ENCODE measurements at regions not wholly inside any gene's neighbourhood (a gene's known extent, or its start where the extent isn't known, plus 50 kb on each side); places are given as distances from the start of the nearest gene placed in this dataset.
"Not testable (repeated sequence)": the region's sequence is repeated elsewhere in the genome, so short reads cannot be mapped to it uniquely, and the experiment has no call there.

- DNase-seq (ENCODE audit: low spot score): no peak
Observed at GRCh38 chr11:129503646-129504045, 128.0 kb downstream of the BARX2 start.

GRCh38 chr11:129505266-129505665 lies 129.6 kb downstream of the BARX2 start:
- DNase-seq (ENCODE audit: low spot score): no peak

DNA sequence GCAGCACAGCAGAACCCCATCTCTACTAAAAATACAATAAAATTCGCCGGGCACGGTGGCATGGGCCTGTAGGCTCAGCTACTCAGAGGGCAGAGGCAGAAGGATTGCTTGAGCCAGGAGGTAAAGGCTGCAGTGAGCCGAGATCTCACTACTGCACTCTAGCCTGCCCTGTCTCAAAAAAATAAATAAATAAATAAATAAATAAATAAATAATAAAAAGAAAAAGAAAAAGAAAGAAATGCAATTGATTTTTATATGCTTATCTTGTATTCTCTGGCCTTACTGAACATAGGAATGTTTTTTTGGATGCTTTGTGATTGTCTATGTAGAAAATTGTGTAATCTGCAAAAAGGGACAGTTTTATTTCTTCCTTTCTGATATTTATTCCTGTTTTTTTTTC lies 132.5 kb downstream of the BARX2 start:
- no peak for DNase-seq (ENCODE audit: low spot score)

DNA sequence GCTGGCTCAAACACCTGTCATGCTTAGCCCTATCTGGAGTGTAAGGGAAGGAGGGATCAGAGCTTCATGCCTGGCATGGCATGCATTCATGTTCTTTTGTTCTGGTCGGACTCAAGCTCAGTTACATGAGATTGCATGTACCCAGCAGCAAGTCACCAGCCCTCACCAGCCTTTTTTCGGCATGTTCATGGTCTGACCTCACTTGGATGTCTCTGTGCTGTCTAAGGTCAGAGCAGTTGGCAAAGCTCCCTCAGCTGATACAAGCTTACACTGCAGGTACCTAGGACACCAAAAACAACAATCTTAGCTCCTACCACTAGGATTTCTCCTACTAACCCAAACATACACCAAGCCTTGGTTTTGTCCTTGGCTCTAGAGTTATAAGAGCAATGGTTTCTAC lies 152.6 kb downstream of the BARX2 start:
- no peak for DNase-seq (ENCODE audit: low spot score)

DNA sequence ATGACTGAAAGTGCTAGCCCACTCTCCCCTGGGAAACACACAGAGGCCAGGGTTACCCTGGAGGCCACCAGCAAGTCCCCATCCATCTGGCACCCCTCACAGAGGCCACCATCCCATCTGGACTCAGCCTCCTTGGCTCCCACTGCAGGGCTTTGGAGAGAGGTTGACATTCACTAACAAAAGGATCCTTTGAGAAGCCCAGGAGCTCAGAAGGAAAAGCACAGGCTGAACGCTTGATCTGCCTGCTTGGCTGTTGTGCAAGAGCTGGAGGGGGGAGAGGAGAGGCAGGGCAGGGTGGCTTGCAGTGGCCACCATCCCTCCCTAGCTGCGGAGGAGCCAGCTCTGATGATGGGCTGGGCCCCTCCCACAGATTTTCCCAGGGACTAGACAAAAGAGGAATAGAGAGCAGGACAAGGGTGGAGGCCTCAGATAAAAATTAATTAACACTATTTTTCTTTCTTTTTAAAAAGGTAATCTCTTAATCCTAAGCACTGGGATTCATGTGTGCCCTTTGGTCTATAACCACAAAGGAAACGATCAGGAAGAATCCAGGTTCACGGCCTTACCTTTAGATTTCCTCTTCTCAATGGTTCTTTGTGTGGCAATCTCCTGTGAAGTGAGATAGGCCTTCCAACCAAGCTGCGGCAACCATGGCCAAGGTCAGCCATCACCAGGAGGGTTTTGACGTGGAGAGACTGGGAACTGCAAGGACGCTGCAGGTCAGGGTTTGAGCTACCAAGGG lies 154.7 kb downstream of the BARX2 start:
- DNase-seq (ENCODE audit: low spot score): no peak

DNA sequence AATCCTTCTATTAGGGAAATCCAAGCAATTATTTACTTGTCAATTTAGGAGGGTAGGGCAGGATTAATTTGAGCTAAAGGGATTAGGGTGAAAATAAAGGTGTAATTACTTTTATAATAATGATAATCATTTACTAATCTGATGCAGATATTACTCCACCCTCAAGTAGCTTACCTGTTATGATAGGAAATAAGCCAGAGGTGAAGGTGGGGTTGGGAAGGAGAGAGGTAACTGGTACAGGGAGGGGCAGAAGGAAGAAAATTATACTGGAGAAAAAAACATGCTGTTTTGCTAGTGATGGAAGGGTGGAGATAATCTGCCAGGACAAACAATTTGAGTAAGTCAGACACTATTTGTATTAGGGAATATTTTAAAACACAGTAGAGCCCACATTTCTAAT lies 157.7 kb downstream of the BARX2 start:
- DNase-seq (ENCODE audit: low spot score): no peak

DNA sequence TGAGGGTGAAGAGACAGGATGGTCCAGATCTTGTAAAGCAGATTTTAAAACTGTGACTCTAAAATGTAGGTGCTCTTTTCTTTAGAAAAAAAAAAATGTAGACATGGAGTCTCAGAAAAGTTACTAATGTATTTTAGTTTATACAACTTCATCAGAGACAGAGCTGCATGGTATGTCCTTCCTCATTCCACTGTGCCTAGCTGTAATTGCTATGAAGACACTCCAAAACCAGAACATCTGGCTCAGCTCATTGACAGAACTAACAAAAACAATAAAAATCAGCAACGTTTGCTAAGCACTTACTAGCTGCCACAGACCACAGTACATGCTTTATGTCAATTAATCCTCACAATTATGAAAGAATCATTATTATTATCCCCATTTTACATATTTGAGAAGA lies 160.7 kb downstream of the BARX2 start:
- DNase-seq (ENCODE audit: low spot score): no peak

DNA sequence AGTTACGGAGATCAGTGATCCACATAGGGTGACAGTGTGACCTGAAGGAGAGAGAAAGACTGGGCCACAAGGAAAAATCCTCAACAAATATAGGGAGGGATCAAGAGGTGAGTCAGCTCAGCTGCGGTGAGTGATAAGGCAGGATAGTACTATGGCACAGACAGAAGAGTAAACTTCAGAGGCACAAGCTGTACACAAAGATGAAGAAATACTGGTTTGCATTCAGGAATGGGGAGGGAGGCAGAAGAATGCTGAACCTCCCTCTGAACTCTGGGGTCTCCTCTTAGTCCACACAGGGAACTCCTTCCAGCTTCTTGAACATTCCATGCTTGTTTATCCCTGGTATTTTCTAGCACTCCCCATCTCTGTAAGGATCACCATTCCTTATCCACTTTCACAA lies 162.7 kb downstream of the BARX2 start:
- DNase-seq (ENCODE audit: low spot score): no peak

GRCh38 chr11:129543515-129544290 lies 168.1 kb downstream of the BARX2 start:
- no peak for DNase-seq (ENCODE audit: low spot score)

GRCh38 chr11:129544691-129545090 lies 169.0 kb downstream of the BARX2 start:
- no peak for DNase-seq (ENCODE audit: low spot score)

- no peak for DNase-seq (ENCODE audit: low spot score)
Observed at GRCh38 chr11:129546266-129546665, 170.6 kb downstream of the BARX2 start.

DNA sequence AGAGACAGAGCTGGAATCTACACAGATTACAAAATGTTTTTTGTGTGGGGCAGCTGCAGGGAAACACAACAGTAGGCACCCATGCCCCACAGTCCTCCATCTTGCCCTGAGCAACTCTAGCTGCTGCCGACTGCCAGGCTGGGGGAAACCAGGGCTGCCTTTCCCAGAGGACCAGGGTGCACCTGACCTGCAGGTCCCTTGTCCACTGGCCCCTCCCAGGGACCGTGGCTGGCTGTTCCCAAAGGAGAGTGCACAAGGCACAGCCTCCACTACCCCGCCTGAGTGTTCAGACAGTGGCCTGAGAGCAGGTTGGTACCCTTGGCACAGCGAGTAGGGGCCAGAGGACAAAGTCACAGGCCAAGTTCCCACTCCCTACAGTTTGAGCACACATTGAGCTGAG lies 181.8 kb downstream of the BARX2 start:
- DNase-seq (ENCODE audit: low spot score): no peak

GRCh38 chr11:129569007-129569406 lies 193.4 kb downstream of the BARX2 start:
- no peak for DNase-seq (ENCODE audit: low spot score)

- not testable (repeated sequence) for DNase-seq (ENCODE audit: low spot score)
Observed at GRCh38 chr11:129572667-129573066, 197.0 kb downstream of the BARX2 start.

DNA sequence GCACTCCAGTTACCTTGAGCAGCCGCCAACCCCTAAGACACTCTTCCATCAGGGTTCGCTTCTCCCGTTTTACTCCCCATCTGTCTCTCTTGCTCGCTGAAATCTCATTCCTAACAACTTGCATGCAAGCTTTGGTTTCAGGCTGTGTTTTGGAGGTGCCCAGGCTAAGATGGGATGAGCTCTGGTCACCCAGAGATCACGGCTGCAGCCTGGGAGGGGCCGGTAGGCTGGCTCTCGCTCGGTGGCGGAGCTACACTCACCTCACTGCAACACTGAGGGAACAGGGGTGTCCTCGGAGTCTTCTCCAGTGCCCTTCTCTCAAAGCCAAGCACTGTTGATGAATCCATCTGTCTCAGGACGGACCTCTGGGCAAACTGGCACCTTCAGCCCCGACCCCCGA lies 197.5 kb downstream of the BARX2 start:
- no peak for DNase-seq (ENCODE audit: low spot score)

- DNase-seq (ENCODE audit: low spot score): no peak
Observed at GRCh38 chr11:129574431-129574830, 198.8 kb downstream of the BARX2 start.

- no peak for DNase-seq (ENCODE audit: low spot score)
Observed at GRCh38 chr11:129576652-129577051, 201.0 kb downstream of the BARX2 start.

DNA sequence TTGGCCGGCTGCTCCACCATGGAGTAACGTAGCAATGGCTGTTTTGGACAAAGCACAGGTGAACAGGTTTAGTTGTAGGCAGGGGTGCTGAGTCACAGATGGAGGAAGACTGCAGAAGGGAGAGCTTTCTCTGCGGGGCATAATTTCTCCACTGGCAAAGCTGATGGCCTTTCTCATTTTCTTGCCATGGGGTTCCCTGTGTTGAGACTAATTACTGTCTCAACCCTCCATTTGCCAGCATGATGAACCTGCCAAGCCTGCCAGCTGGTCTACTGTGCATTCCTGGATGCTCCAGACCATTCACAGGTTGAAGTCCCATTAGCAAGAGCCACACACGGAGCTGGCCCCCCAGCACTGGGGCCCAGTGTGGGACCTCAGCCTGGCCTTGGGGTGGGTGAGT lies 202.4 kb downstream of the BARX2 start:
- no peak for DNase-seq (ENCODE audit: low spot score)

- no peak for DNase-seq (ENCODE audit: low spot score)
Observed at GRCh38 chr11:129580278-129580677, 204.6 kb downstream of the BARX2 start.

DNA sequence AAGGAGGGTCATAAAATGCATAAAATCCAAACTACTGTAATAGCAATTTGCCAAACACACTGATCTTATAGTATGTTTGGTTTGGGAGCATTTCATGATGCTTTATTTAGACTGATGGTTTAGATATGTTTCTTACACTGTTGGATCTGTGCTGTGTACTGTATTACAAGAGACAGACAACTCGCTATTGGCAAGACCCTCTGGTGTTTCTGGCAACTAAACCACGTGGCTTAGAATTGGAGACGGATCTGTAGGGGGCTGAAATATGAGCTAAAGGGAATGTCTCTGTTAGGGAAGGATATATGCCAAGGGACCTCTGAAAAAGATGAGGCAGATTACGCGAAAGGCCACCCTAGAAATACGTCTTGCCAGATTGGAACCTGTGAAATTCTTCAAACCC lies 208.7 kb downstream of the BARX2 start:
- no peak for DNase-seq (ENCODE audit: low spot score)

GRCh38 chr11:129589190-129589860 lies 213.7 kb downstream of the BARX2 start:
- no peak for DNase-seq (ENCODE audit: low spot score)

GRCh38 chr11:129590030-129590752 lies 214.5 kb downstream of the BARX2 start:
- no peak for DNase-seq (ENCODE audit: low spot score)
